H1 (cell line): ENCODE measurements at regions not wholly inside any gene's neighbourhood (a gene's known extent, or its start where the extent isn't known, plus 50 kb on each side); places are given as distances from the start of the nearest gene placed in this dataset.

Experiments used
- SP2 ChIP-seq: IDR thresholded peaks from 2 replicates; pipeline ENCODE4 v1.6.1; 2012; ENCODE audit warnings: mild to moderate bottlenecking, low read length, inconsistent platforms
- TAF1 ChIP-seq: IDR thresholded peaks from 2 replicates; pipeline ENCODE4 v1.6.1; 2011; ENCODE audit warnings: mild to moderate bottlenecking, low read depth, low read length

DNA sequence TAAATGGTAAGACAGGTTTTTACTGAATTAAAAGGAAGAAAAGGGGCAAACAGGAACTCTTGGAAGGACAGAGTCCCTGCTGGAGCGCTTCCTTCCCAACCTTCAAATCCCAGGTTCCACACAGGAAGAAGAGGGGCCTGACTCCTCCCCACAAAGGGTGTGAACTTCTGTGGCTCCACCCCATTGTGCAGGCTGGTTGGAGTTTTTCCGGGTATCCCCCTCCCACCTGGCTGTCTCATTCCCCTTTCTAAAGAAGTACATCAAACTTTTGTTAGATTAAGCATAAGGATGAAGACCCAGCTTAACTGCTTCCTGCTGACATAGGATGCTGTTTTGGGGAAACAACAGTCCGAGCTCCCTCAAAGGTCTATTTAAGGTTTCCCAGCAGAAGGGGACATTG lies 187.7 kb downstream of the FCRL5 start (continued):
- TF ChIP-seq TAF1 (no peak), SP2 (no peak)
- TF ChIP-seq, all 59 proteins: peak for 0
